Cardiac muscle cell (in vitro differentiated cells and primary cell): ENCODE measurements at regions not wholly inside any gene's neighbourhood (a gene's known extent, or its start where the extent isn't known, plus 50 kb on each side); places are given as distances from the start of the nearest gene placed in this dataset.

Experiments
- DNase-seq, 2 donors: peaks; one replicate each; pipeline versions ENCODE4 v3.0.0 to v3.0.0-alpha.2; 2010 to 2017; ENCODE audit warnings: low read depth in 1 of 2, low spot score in 1 of 2
- H3K27ac ChIP-seq: fragments of 200-600 bp; sonication (generic); 2 replicates; pipeline ENCODE4 v1.5.1; 2016
- H3K27me3 ChIP-seq: fragments of 200-600 bp; sonication (generic); 2 replicates; pipeline ENCODE4 v1.6.0; 2016; ENCODE audit warnings: control low read depth
- H3K36me3 ChIP-seq: fragments of 200-600 bp; sonication (generic); 2 replicates; pipeline ENCODE4 v1.5.1; 2016; ENCODE audit warnings: control low read depth
- H3K4me1 ChIP-seq: fragments of 200-600 bp; sonication (generic); 2 replicates; pipeline ENCODE4 v1.8.1; 2017; ENCODE audit warnings: low read depth, mild to moderate bottlenecking, mixed run types
- H3K4me3 ChIP-seq: fragments of 200-600 bp; sonication (generic); 2 replicates; pipeline ENCODE4 v1.5.1; 2016; ENCODE audit warnings: mild to moderate bottlenecking
- H3K9me3 ChIP-seq: fragments of 200-600 bp; sonication (generic); 2 replicates; pipeline ENCODE4 v1.5.1; 2017; ENCODE audit warnings: low read depth, mild to moderate bottlenecking, control low read depth
- TF ChIP-seq, protein P1 (sequence below): IDR thresholded peaks from 2 replicates; pipeline ENCODE4 v1.5.1; 2012; ENCODE audit warnings: low read depth, mild to moderate bottlenecking, low read length

DNA sequence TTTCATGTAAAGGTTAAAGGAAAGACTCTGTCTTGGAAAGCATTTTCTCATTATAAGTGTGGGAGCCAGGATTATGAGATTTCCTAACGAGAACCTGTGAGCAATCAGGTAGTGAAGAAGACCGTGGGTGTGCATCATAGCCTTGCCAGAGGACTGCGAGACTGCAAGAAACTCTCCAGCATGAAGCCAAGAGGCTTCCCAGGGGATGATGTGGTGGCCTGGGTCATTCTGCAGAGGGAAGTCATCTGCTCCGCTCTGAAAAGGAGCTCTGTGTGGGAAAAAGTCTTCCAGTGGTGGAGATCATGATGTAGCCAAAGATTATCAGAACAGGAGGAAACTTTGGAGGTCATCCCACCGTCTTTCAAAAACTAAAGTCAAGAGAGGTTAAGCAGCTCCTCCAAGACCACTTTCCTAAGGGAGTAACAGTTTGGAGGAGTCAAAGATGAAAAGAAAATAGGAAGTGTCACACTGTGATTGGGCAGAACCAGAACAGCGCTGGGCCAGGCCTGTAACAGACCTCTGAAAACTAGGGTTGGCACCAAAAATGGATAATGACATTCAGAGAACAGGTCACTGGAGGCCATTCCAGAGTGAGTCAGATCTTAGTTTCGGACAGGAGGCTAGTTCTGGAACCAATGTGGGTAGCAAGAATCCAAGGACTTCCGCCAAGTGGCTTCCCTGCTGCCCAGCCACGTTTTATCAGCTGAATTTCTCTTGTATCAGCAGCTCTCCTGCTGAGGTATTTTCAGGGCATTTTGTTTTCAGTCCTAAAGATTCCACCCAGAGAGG lies 113.0 kb downstream of the LRATD1 start:
- no peaks in the 10 kb centered on the region for H3K9me3 ChIP-seq
- no peaks in the 10 kb centered on the region for H3K4me1 ChIP-seq
- TF ChIP-seq, protein P1, sequence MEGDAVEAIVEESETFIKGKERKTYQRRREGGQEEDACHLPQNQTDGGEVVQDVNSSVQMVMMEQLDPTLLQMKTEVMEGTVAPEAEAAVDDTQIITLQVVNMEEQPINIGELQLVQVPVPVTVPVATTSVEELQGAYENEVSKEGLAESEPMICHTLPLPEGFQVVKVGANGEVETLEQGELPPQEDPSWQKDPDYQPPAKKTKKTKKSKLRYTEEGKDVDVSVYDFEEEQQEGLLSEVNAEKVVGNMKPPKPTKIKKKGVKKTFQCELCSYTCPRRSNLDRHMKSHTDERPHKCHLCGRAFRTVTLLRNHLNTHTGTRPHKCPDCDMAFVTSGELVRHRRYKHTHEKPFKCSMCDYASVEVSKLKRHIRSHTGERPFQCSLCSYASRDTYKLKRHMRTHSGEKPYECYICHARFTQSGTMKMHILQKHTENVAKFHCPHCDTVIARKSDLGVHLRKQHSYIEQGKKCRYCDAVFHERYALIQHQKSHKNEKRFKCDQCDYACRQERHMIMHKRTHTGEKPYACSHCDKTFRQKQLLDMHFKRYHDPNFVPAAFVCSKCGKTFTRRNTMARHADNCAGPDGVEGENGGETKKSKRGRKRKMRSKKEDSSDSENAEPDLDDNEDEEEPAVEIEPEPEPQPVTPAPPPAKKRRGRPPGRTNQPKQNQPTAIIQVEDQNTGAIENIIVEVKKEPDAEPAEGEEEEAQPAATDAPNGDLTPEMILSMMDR, result no peak
- no peak for DNase-seq
- H3K27me3 ChIP-seq, result no peaks in the 10 kb centered on the region
- H3K4me3 ChIP-seq, result no peak overlapping the region
- H3K36me3 ChIP-seq, result no peaks in the 10 kb centered on the region
- H3K27ac ChIP-seq, result no peak overlapping the region

DNA sequence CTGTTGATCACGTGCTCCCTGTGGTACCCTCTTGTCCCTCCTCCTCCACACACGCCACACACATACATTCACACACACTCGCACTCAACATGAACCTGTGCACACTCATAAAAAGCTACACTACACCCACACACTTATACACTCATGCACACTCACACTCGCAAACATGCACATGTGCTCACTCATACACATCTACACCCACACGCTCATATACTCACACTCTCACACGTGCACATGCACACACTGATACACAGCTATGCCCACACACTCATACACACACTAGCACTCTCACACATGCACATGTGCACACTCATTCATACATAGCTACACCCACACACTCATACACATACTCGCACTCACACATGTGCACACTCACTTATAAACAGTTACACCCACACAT lies 113.6 kb downstream of the LRATD1 start:
- no peak overlapping the region for H3K4me3 ChIP-seq
- H3K27ac ChIP-seq, result no peak overlapping the region
- TF ChIP-seq, protein P1, result no peak
- no peaks in the 10 kb centered on the region for H3K36me3 ChIP-seq
- no peaks in the 10 kb centered on the region for H3K4me1 ChIP-seq
- H3K27me3 ChIP-seq, result no peaks in the 10 kb centered on the region
- no peak for DNase-seq
- H3K9me3 ChIP-seq, result no peaks in the 10 kb centered on the region

DNA sequence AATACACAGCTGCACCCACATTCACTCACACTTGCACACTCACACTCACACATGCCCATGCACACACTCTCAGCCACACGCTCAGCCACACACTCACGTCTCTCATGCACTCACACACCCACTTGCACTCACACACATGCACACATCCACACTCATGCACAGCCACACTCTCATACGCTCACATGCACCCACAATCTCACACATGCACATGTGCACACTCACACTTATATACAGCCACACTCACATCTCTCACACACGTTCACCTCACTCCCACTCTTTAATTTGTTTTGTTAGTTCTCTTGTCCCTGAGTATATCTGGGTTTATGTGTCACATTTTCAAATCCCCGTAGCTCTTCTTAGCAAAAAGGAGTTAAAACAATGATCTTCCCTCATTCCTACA lies 114.9 kb downstream of the LRATD1 start:
- TF ChIP-seq, protein P1, result no peak
- DNase-seq, result no peak

DNA sequence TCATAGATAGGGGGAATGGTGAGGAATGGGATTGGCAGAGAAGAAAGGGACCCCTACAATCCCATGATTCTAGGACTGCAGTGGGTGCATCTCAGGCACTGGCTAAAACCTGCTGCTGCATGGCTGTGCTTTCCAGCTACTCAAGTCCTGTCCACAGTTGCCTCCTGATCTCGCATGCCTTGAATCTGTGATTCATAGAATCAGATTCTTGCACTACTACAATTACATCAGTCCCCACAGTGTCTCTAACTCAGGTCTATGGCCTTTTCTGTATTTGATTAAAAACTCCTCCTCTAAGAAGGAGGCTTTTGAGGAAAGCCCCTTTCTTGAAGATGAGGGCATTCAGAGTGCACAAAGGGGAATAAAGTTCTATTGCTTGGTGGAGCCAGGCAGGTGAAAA lies 117.4 kb downstream of the LRATD1 start:
- TF ChIP-seq, protein P1, result no peak
- Histone ChIP-seq H3K4me3 (no peak overlapping the region), H3K9me3 (no peaks in the 10 kb centered on the region), H3K27ac (no peak overlapping the region), H3K36me3 (no peaks in the 10 kb centered on the region), H3K4me1 (no peaks in the 10 kb centered on the region), H3K27me3 (no peaks in the 10 kb centered on the region)
- DNase-seq, result no peak

More for the DNA sequence above, 114.9 kb downstream of the LRATD1 start:
- Histone ChIP-seq H3K27ac (no peak overlapping the region), H3K36me3 (no peaks in the 10 kb centered on the region), H3K4me1 (no peaks in the 10 kb centered on the region), H3K27me3 (no peaks in the 10 kb centered on the region), H3K4me3 (no peak overlapping the region), H3K9me3 (no peaks in the 10 kb centered on the region)

DNA sequence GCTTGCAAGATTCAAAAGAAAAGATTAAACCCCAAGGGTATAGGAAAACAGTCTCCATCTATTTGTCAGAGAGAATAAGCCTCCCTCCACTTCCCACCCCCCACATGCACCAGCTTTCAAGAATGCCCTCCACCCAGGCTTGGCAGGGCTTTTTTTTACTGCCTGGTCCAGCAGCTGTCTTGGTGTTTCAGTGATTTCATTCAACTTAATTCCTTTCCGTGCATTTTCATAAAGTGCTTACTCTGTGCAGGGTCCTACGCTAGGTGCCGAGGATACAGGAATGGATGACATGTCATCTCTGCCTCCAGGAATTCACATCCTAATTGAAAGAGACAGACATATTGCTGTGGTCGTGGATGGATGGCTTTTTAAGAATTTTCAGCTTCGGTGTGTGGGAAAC lies 117.9 kb downstream of the LRATD1 start:
- H3K4me1 ChIP-seq, result no peaks in the 10 kb centered on the region
- H3K4me3 ChIP-seq, result no peak overlapping the region
- no peaks in the 10 kb centered on the region for H3K36me3 ChIP-seq
- TF ChIP-seq, protein P1, result no peak
- no peak for DNase-seq
- no peak overlapping the region for H3K27ac ChIP-seq
- no peaks in the 10 kb centered on the region for H3K9me3 ChIP-seq
- no peaks in the 10 kb centered on the region for H3K27me3 ChIP-seq
